NCI-H146 (cell line): ENCODE measurements at regions not wholly inside any gene's neighbourhood (a gene's known extent, or its start where the extent isn't known, plus 50 kb on each side); places are given as distances from the start of the nearest gene placed in this dataset.
A peak's percentile ranks its signal among the peaks of the same experiment; 100 is the strongest.

Source experiments
- DNase-seq: peaks from one replicate; lab custom pipeline; 2025; lab: John Stamatoyannopoulos, UW

GRCh38 chr18:61085036-61085435 is 248.2 kb upstream of the CDH20 start:
- DNase-seq: no peak

- peak; percentile 81 for DNase-seq
Measured at GRCh38 chr18:61085761-61086160, 247.5 kb upstream of the CDH20 start.

GRCh38 chr18:61086657-61087056 is 246.6 kb upstream of the CDH20 start:
- DNase-seq: no peak

- no peak for DNase-seq
Measured at GRCh38 chr18:61091379-61091778, 241.9 kb upstream of the CDH20 start.

GRCh38 chr18:61093965-61094364 is 239.3 kb upstream of the CDH20 start:
- DNase-seq: peak; percentile 88

GRCh38 chr18:61096226-61096625 is 237.0 kb upstream of the CDH20 start:
- DNase-seq: peak; percentile 52

GRCh38 chr18:61107113-61107512 is 226.1 kb upstream of the CDH20 start:
- DNase-seq: no peak

GRCh38 chr18:61108706-61109105 is 224.5 kb upstream of the CDH20 start:
- DNase-seq: no peak

GRCh38 chr18:61123309-61123708 is 209.9 kb upstream of the CDH20 start:
- no peak for DNase-seq

GRCh38 chr18:61127714-61128467 is 205.3 kb upstream of the CDH20 start:
- DNase-seq: peak; percentile 90

GRCh38 chr18:61129001-61129400 is 204.2 kb upstream of the CDH20 start:
- DNase-seq: peak; percentile 40

- no peak for DNase-seq
Measured at GRCh38 chr18:61132031-61132430, 201.2 kb upstream of the CDH20 start.

GRCh38 chr18:61133783-61134182 is 199.4 kb upstream of the CDH20 start:
- no peak for DNase-seq

GRCh38 chr18:61136711-61137251 is 196.4 kb upstream of the CDH20 start:
- DNase-seq: no peak

GRCh38 chr18:61141691-61142090 is 191.5 kb upstream of the CDH20 start:
- no peak for DNase-seq

- DNase-seq: no peak
Measured at GRCh38 chr18:61148322-61148721, 184.9 kb upstream of the CDH20 start.

GRCh38 chr18:61149786-61150185 is 183.4 kb upstream of the CDH20 start:
- no peak for DNase-seq

- DNase-seq: no peak
Measured at GRCh38 chr18:61153571-61153970, 179.7 kb upstream of the CDH20 start.

- no peak for DNase-seq
Measured at GRCh38 chr18:61154866-61155265, 178.4 kb upstream of the CDH20 start.

- DNase-seq: no peak
Measured at GRCh38 chr18:61155586-61155985, 177.6 kb upstream of the CDH20 start.

GRCh38 chr18:61157451-61157850 is 175.8 kb upstream of the CDH20 start:
- DNase-seq: no peak

GRCh38 chr18:61159246-61159645 is 174.0 kb upstream of the CDH20 start:
- no peak for DNase-seq

- no peak for DNase-seq
Measured at GRCh38 chr18:61164321-61164720, 168.9 kb upstream of the CDH20 start.

GRCh38 chr18:61167902-61168301 is 165.3 kb upstream of the CDH20 start:
- no peak for DNase-seq
